ENCODE measurements at regions not wholly inside any gene's neighbourhood (a gene's known extent, or its start where the extent isn't known, plus 50 kb on each side); places are given as distances from the start of the nearest gene placed in this dataset.

DNA sequence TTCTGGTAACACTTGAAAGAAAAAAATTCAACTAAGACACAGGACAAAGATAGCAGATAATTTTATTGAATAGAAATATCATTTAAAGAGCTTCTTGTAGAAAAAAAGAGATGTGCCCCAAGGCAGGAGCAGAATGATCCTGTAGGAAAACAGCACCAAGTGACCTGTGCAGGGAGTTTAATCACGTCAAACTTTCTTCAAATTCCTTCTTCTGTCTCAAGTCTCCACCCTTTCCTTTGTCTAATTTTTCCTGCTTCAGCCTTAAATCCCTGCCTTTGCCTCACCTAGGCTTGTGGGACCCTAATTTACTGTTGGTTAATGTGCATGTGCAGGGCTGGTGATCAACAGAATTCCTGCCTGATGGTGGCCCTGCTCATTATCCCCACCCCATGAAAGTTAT, 481.4 kb downstream of the IPMK start:
- no peak for DNase-seq

DNA sequence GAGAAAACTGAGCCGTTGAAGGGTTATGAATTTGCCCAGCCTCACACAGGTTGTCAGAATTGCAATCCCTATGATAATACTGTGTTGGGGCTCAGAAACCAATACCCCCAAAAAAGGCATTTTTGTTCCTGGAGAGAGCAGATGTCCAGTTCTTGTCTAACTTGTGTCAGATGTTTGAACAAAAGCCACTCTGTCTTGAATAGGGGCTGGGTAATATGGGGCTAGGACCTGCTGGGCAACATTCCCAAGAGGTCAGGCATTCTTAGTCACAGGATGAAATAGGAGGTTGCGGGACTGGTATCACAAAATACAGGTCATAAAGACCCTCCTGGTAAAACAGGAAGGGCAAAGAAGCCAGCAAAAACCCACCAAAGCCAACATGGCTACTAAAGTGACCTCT, 482.1 kb downstream of the IPMK start:
- no peak for DNase-seq

GRCh38 chr10:57785068-57785467, 482.6 kb downstream of the IPMK start:
- DNase-seq: no peak

DNA sequence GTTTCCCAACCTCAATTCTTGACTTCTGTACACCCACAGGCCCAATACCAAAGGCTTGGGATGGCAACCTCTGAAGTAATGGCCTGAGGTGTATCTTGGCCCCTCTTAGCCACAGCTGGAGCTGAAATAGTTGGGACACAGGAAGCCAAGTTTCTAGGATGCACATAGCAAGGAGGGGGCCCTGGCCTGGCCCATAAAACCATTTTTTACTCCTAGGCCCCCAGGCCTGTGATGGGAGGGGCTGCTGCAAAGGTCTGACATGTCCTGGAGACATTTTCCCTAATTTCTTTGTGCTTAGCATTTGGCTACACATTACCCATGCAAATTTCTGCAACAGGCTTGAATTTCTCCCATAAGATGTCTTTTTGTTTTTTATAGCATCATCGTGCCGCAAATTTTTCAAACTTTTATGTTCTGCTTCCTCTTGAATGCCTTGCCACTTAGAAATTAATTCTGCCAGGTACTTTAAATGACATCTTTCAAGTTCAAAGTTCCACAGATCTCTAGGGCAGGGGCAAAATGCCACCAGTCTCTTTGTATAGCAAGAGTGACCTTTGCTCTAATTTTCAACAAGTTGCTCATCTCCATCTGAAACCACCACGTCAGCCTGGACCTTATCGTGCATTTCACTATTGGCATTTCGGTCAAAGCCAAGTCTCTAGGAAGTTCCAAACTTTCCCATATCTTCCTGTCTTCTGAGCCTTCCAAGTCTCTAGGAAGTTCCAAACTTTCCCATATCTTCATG, 490.8 kb downstream of the IPMK start:
- DNase-seq: no peak

GRCh38 chr10:57775250-57775649, 492.4 kb downstream of the IPMK start:
- no peak for DNase-seq

DNA sequence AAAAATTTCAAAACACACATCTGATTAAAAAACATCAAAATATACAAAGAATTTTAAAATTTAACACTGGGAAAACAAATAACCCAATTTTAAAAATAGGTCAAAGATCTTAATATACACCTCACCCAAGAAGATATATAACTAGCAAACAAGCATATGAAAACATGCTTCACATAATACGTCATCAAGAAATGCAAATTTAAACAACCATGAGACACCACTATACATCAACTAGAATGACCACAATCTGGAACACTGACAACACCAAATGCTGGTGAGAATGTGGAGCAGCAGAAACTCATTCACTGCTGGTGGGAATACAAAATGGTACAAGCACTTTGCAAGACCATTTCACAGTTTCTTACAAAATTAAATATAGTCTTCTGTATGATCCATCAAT, 498.4 kb downstream of the IPMK start:
- no peak for DNase-seq

- no peak for DNase-seq
Observed at GRCh38 chr10:57759777-57760176, 507.9 kb downstream of the IPMK start.

DNA sequence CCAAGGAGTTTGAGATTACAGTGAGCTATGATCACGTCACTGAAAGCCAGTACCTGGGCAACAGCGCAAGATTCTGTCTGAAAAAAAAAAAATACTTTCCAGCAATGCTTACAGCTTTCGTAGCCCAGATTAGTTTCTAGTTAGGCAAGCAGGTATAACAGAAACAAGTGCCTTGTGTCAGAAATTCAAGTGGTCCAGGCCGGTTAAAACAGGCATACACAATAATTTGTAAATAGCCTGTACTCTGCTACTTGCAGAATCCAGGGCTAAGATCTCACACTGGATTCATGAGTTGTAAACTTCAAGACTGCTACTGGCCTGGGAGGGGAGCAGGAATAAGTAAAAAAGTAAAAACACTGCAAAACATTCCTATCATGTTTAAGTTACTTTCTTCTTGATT, 512.9 kb downstream of the IPMK start:
- no peak for DNase-seq

DNA sequence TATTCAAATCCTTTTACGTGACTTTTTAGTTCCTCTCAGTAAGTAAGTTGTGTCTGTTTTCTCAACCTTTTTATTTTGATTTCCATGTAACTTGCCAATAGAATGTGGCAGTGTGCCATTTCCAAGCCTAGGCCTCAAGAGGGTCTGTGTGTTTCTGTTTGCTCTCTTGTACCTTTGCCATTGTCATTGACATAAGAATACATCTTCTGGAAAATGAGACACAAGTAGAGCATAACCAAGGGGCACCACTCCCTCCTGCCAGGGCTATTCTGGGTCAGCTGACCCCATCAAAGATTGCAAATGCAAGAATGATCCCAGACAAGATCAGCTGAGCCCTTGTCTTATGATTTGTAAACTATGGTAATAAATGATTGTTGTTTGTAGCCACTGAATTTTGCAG, 524.0 kb downstream of the IPMK start:
- DNase-seq: no peak

DNA sequence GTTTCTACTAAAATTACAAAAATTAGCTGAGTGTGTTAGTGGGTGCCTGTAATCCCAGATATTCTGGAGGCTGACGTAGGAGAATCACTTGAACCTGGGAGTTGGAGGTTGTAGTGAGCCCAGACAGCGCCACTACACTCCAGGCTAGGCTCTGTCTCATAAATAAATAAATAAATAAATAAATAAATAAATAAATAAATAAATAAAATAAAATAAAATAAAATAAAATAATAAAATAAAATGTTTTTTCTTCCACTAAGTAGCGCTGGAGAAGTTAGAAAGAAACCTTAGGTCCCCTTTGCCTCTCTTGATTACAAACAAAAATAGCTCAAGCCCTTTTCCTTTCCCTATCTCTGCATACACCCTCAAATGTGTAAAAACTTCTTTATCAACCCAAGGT, 525.9 kb downstream of the IPMK start:
- DNase-seq: no peak

DNA sequence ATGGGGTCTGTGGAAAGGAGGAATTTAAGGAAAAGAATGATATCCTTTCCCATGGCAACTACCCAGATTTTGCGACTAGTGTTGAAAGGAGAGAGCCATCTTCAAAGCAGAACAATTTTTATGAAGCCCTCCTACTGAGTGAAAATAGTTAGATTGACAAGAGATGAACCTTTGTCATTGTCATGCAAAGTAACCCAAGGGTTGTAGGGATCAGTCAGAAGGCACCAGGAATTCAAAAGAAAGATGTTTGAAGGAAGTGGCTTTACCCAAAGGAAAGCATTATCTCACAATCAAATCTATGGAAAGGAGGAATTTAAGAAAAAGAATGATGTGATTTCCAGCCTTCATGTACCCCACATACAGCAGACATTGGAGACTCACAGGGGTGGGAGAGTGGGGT, 544.4 kb downstream of the IPMK start:
- DNase-seq: no peak

DNA sequence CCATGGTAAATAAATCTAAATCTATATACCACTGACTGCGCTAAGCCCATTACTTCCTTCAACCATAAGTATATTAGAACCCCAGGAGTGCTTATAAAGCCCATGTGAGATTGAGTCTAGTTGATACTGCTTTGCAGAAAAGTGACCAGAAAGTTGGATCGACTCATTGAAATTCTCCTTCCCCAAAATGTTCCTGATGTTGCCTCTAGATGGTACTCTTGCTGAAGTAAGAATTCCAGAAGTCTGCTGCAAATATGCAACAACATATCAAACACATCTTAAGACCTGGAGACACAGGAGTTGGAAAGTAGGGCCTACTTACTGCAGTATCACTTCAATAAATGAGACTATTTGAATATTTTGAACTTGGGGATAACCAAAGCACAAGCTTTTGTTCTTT, 550.8 kb downstream of the IPMK start:
- DNase-seq: no peak

DNA sequence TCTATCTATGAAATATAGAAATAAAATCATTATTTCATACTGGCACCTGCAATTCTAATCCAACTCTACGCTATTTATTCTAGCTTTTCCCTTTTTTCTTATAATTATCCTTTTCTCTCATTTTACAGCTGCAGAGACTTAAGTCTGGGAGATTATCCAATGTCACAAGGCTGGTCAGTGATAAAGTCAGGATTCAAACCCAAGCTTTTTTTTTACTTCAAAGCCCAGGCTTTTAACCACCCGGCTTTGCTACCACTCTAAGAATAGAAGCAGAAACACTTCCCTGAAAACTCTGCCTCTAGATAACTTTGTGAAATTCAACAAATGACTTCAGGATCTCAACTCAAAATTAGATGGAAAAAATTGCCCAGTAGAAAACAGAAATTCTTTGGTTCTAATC, 552.5 kb downstream of the IPMK start:
- DNase-seq: no peak

DNA sequence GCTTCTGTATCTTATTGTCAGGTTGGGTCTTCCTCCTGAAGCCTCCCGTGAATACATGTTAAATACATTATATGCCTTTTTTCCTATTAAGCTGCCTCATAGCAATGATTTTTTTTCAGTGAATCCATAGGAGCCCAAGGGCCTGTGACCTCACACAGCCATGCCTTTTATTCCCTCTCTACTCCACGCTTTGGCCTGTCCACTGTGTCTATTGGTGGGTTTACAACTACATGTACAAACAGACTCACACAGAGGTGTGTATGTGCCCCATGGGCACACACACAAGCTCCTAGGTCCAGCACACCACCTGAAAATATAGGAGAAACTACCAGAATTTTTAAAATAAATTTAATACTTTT, 560.4 kb downstream of the IPMK start:
- DNase-seq: no peak

- no peak for DNase-seq
Observed at GRCh38 chr10:57706576-57707299, 561.0 kb downstream of the IPMK start.

- DNase-seq: no peak
Observed at GRCh38 chr10:57706016-57706415, 561.7 kb downstream of the IPMK start.

DNA sequence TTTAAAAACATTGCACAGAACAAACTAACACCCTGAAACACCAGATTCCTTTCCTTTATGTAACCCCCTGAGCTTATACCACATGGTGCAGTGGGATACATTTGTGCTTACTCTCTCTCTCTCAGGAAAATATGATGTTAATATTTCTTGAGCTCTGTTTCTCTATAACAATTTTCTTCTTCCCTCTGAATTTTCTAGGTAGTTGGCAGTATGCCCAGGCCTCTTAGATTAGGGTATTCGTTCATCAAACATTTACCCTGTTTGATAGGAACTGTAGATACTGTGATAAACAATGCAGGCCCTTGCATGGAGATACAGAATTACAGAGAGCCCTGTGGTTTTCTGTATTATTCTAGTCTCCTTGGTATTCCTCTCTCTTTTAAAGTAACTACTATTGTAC, 567.8 kb downstream of the IPMK start:
- DNase-seq: no peak

GRCh38 chr10:57696641-57697040, 571.1 kb downstream of the IPMK start:
- no peak for DNase-seq

DNA sequence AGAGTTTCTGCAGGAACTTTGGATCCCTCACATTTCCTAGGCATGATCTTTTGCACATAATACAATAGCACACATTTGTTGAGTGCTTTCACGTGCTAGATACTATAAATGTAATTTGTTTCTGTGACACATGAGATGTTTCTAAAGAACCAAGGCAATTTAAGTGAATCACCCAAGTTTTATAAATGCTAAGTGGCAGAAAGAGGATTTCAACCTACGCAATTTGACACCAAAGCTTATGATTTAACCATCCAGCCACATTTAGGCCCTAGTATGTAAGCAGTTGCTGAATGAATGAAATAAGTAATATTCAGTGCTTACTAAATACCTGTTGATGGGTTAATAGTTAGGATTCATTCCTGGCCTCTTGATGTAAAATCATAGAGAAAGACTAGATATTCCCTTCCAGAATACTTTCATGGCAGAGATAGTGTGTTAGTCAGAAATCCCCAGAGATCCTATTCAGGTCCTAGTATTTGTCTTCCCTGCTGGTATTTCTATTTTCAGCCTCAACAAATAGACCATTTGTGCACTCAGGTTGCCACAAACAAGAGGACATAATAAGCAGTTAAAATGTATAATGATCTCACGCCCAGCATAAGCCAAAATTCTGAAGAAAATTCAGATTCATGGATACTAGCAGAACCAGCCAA, 572.6 kb downstream of the IPMK start:
- no peak for DNase-seq

- no peak for DNase-seq
Observed at GRCh38 chr10:57692255-57692980, 575.3 kb downstream of the IPMK start.

- no peak for DNase-seq
Observed at GRCh38 chr10:57689596-57690297, 577.9 kb downstream of the IPMK start.

- DNase-seq: no peak
Observed at GRCh38 chr10:57679916-57680315, 587.8 kb downstream of the IPMK start.

- DNase-seq: no peak
Observed at GRCh38 chr10:57675125-57675524, 592.6 kb downstream of the IPMK start.
